SU-DHL-6 (cell line): ENCODE measurements at regions not wholly inside any gene's neighbourhood (a gene's known extent, or its start where the extent isn't known, plus 50 kb on each side); places are given as distances from the start of the nearest gene placed in this dataset.

Experiments used
- H2AFZ ChIP-seq: fragments of 200-600 bp; sonication (generic); 2 replicates; pipeline ENCODE4 v1.6.1; 2014; ENCODE audit warnings: low read depth, mild to moderate bottlenecking, moderate library complexity, mixed read lengths, antibody characterized with exemption, low read length; ENCODE audit not compliant: severe bottlenecking
- H3F3A ChIP-seq: fragments of 200-600 bp; shearing (Covaris generic); 2 replicates; pipeline ENCODE4 v1.6.0; 2016; ENCODE audit warnings: antibody characterized with exemption, mild to moderate bottlenecking; ENCODE audit not compliant: insufficient read depth
- H3K27ac ChIP-seq: fragments of 200-600 bp; sonication (generic); 2 replicates; pipeline ENCODE4 v1.5.1; 2016; ENCODE audit warnings: low read depth, mild to moderate bottlenecking, low read length, moderate library complexity, mixed read lengths
- H3K27me3 ChIP-seq: fragments of 200-600 bp; sonication (generic), shearing (Covaris generic); 2 replicates; pipeline ENCODE4 v1.6.0; 2014; ENCODE audit warnings: mild to moderate bottlenecking, low read length
- H3K36me3 ChIP-seq: fragments of 200-600 bp; sonication (generic); 2 replicates; pipeline ENCODE4 v1.6.1; 2014; ENCODE audit warnings: mild to moderate bottlenecking, low read length, mixed read lengths
- H3K4me2 ChIP-seq: fragments of 300-600, 200-600 bp; shearing (Covaris generic), sonication (generic); 2 replicates; pipeline ENCODE4 v1.6.0; 2014; ENCODE audit warnings: low read length, low read depth, mild to moderate bottlenecking; ENCODE audit not compliant: poor library complexity, severe bottlenecking
- H3K4me3 ChIP-seq: fragments of 200-600 bp; sonication (generic); 2 replicates; pipeline ENCODE4 v1.5.1; 2014; ENCODE audit warnings: antibody characterized with exemption, low read length, mild to moderate bottlenecking, mixed read lengths; ENCODE audit not compliant: insufficient read depth, poor library complexity, severe bottlenecking
- H3K79me2 ChIP-seq: fragments of 200-600 bp; sonication (generic); 2 replicates; pipeline ENCODE4 v1.6.1; 2014; ENCODE audit warnings: mild to moderate bottlenecking, low read length, moderate library complexity; ENCODE audit not compliant: insufficient read depth
- H3K9ac ChIP-seq: fragments of 200-600 bp; sonication (generic); 2 replicates; pipeline ENCODE4 v1.7.0; 2014; ENCODE audit warnings: mild to moderate bottlenecking, low read length
- H3K9me2 ChIP-seq: fragments of 200-600 bp; sonication (generic); replicated peaks from 2 replicates; pipeline ENCODE4 v1.6.1; 2014; ENCODE audit warnings: low read length; ENCODE audit not compliant: insufficient read depth
- H3K9me3 ChIP-seq: fragments of 200-600 bp; sonication (generic); 2 replicates; pipeline ENCODE4 v1.6.1; 2014; ENCODE audit warnings: low read length, mixed read lengths; ENCODE audit not compliant: insufficient read depth
- H4K20me1 ChIP-seq: fragments of 200-600 bp; sonication (generic); 2 replicates; pipeline ENCODE4 v1.6.1; 2014; ENCODE audit warnings: low read depth, mild to moderate bottlenecking, antibody characterized with exemption, low read length, moderate library complexity, mixed read lengths
- CTCF ChIP-seq: fragments of 200-600 bp; sonication (generic); IDR thresholded peaks from one replicate; pipeline ENCODE4 v1.5.1; 2017; ENCODE audit warnings: antibody characterized with exemption, mild to moderate bottlenecking, low read length, moderate library complexity; ENCODE audit not compliant: insufficient read depth, poor library complexity, severe bottlenecking
- EZH2phosphoT487 ChIP-seq: fragments of 200-600 bp; sonication (generic), shearing (Covaris generic); conservative IDR thresholded peaks from 2 replicates; pipeline ENCODE4 v1.6.1; 2018; ENCODE audit warnings: mild to moderate bottlenecking, antibody characterized with exemption, low read length, moderate library complexity, mixed read lengths

DNA sequence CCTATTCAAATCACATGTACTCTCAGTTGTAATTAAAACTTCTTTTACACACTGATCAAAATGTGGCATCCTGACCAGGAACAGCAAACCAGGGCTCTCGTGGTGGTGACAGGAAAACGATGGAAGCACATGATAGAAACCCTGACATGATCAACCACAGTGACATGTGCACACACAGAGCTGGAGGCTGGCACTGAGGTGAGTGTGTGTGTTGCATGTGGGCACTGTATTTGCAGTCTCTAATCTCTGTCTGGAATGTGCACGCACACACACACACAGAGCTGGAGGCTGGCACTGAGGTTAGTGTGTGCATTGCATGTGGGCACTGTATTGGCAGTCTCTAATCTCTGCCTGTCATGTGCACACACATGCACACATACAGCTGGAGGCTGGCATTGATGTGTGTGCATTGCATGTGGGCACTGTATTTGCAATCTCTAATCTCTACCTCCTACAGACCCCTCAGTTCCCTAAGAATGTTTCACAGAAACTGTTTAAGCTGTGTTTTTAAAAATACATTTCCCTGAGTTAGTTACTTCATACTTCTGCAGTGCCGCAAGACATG is 406.9 kb downstream of the SFMBT2 start:
- Histone ChIP-seq H3K9ac (no peak overlapping the region), H4K20me1 (no peaks in the 10 kb centered on the region), H3K4me2 (no peak overlapping the region), H3K9me3 (no peaks in the 10 kb centered on the region), H3K9me2 (no peaks in the 10 kb centered on the region), H3K36me3 (no peaks in the 10 kb centered on the region), H3K27me3 (no peaks in the 10 kb centered on the region), H3F3A (no peaks in the 10 kb centered on the region), H3K79me2 (no peaks in the 10 kb centered on the region), H3K27ac (no peak overlapping the region), H3K4me3 (no peak overlapping the region), H2AFZ (no peak overlapping the region)
- no peak for TF ChIP-seq EZH2phosphoT487
- TF ChIP-seq CTCF = no peak

DNA sequence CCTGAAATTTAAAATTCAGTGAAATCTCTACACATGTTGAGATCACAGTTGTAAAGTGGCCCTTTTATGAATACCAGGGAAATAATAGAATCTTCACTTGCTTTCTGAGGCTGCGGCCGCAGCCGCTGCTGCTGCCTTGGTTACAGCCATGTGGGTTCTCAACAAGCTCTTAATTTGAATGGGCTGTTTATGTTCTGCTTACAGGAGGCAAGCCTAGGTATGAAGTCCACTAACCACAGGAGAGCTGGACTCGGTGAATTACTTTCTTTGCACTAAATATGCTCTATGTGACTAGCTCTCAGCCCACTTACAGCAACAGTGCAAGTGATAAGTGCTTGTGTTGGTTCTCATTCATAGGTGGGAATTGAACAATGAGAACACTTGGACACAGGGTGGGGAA is 410.8 kb downstream of the SFMBT2 start:
- H3K79me2 ChIP-seq = no peaks in the 10 kb centered on the region
- H3K27me3 ChIP-seq = no peaks in the 10 kb centered on the region
- H3K9me2 ChIP-seq = no peaks in the 10 kb centered on the region
- no peak overlapping the region for H3K9ac ChIP-seq
- TF ChIP-seq CTCF (no peak), EZH2phosphoT487 (no peak)
- no peak overlapping the region for H3K27ac ChIP-seq
- H4K20me1 ChIP-seq = no peaks in the 10 kb centered on the region
- H3K4me2 ChIP-seq = no peak overlapping the region
- H3F3A ChIP-seq = no peaks in the 10 kb centered on the region
- no peak overlapping the region for H3K4me3 ChIP-seq
- no peaks in the 10 kb centered on the region for H3K9me3 ChIP-seq
- no peaks in the 10 kb centered on the region for H3K36me3 ChIP-seq
- H2AFZ ChIP-seq = no peak overlapping the region

DNA sequence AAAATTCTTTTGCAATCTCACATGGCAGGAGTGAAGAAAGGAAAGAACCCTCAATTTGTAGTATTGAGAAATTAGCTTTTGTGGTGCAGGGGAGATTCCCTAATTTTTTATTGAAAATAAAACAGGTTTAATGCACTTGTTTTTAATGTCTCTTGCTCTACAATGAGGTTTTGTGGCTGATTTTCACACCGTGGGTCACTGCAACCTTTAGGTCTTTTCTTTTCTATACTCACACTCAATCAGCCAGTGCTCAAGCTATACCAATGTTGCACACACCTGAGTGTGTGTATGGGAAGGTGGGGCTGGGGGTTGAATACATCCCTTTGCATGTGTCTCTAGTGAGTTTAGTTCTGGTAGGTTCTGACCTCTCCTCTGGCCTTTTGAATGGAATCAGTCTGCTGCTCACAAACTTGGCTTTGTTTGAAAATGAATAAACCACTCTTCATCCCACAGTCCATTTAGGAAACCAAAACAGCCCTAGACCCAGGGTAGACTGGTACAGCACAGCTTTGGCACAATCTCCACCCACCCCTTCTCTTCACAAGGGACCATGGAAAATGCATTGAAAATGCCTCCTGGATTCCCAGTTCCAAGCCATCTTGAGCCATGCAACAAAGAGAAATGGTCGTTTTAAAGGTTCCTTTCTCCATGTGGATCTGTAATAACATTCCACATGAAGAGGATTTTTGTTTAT is 411.5 kb downstream of the SFMBT2 start:
- no peaks in the 10 kb centered on the region for H3K9me3 ChIP-seq
- no peak overlapping the region for H3K4me2 ChIP-seq
- no peaks in the 10 kb centered on the region for H4K20me1 ChIP-seq
- no peaks in the 10 kb centered on the region for H3K9me2 ChIP-seq
- no peak overlapping the region for H2AFZ ChIP-seq
- H3K4me3 ChIP-seq = no peak overlapping the region
- H3K36me3 ChIP-seq = no peaks in the 10 kb centered on the region
- no peaks in the 10 kb centered on the region for H3F3A ChIP-seq
- H3K9ac ChIP-seq = no peak overlapping the region
- H3K79me2 ChIP-seq = no peaks in the 10 kb centered on the region
- TF ChIP-seq CTCF (no peak), EZH2phosphoT487 (no peak)
- no peak overlapping the region for H3K27ac ChIP-seq
- H3K27me3 ChIP-seq = no peaks in the 10 kb centered on the region
